H1 (cell line): ENCODE measurements at regions not wholly inside any gene's neighbourhood (a gene's known extent, or its start where the extent isn't known, plus 50 kb on each side); places are given as distances from the start of the nearest gene placed in this dataset.

ENCODE experiments used
- EGR1 ChIP-seq: IDR thresholded peaks from 2 replicates; pipeline ENCODE4 v1.6.1; 2011; ENCODE audit warnings: low read depth, low read length, borderline replicate concordance
- MAFK ChIP-seq: IDR thresholded peaks from 2 replicates; pipeline ENCODE4 v1.6.1; 2012; ENCODE audit warnings: low read depth, mild to moderate bottlenecking, improper control_type of control experiment, low read length
- NRF1 ChIP-seq: IDR thresholded peaks from 2 replicates; pipeline ENCODE4 v1.6.1; 2011; ENCODE audit warnings: mild to moderate bottlenecking, low read depth, low read length, improper control_type of control experiment
- POLR2A ChIP-seq, 2 experiments: IDR thresholded peaks; 1 replicate in 1 of 2; 2 replicates in 1 of 2; pipeline ENCODE4 v1.6.1; 2011; ENCODE audit warnings: low read depth in 2 of 2, low read length in 2 of 2, mild to moderate bottlenecking in 2 of 2; ENCODE audit errors: control extremely low read depth in 1 of 2
- RNF2 ChIP-seq: fragments of 200-900, 300-1000 bp; sonication (generic); IDR thresholded peaks from 2 replicates; pipeline ENCODE4 v1.7.1; 2016; ENCODE audit warnings: borderline replicate concordance, low read depth, mild to moderate bottlenecking, antibody characterized with exemption, low read length; ENCODE audit not compliant: poor library complexity, severe bottlenecking; ENCODE audit errors: missing control alignments
- SRF ChIP-seq: IDR thresholded peaks from 2 replicates; pipeline ENCODE4 v1.6.1; 2011; ENCODE audit warnings: mild to moderate bottlenecking, low read depth, low read length, moderate library complexity
- TCF12 ChIP-seq: IDR thresholded peaks from 2 replicates; pipeline ENCODE4 v1.6.1; 2011; ENCODE audit warnings: low read depth, mild to moderate bottlenecking, low read length
- TEAD4 ChIP-seq: IDR thresholded peaks from 2 replicates; pipeline ENCODE4 v1.6.1; 2012; ENCODE audit warnings: low read depth, low read length, inconsistent platforms, mixed read lengths
- TF ChIP-seq, protein P1 (sequence below), 3 experiments: IDR thresholded peaks; 1 replicate in 2 of 3; 2 replicates in 1 of 3; pipeline versions ENCODE4 v1.5.1 to v1.6.1; 2011; ENCODE audit warnings: low read length in 3 of 3, mild to moderate bottlenecking in 3 of 3, inconsistent platforms in 2 of 3, low read depth in 1 of 3, moderate library complexity in 1 of 3; ENCODE audit not compliant: insufficient read depth in 1 of 3; ENCODE audit errors: control extremely low read depth in 1 of 3
- TF ChIP-seq, protein P2 (sequence below): IDR thresholded peaks from 2 replicates; pipeline ENCODE4 v1.6.1; 2012; ENCODE audit warnings: inconsistent platforms

- TF ChIP-seq EGR1, result no peak
- no peak for TF ChIP-seq TEAD4
- TF ChIP-seq, protein P1, sequence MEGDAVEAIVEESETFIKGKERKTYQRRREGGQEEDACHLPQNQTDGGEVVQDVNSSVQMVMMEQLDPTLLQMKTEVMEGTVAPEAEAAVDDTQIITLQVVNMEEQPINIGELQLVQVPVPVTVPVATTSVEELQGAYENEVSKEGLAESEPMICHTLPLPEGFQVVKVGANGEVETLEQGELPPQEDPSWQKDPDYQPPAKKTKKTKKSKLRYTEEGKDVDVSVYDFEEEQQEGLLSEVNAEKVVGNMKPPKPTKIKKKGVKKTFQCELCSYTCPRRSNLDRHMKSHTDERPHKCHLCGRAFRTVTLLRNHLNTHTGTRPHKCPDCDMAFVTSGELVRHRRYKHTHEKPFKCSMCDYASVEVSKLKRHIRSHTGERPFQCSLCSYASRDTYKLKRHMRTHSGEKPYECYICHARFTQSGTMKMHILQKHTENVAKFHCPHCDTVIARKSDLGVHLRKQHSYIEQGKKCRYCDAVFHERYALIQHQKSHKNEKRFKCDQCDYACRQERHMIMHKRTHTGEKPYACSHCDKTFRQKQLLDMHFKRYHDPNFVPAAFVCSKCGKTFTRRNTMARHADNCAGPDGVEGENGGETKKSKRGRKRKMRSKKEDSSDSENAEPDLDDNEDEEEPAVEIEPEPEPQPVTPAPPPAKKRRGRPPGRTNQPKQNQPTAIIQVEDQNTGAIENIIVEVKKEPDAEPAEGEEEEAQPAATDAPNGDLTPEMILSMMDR (IDR thresholded peaks at IDR 0.05; ENCODE audit: control extremely low read depth in 1 of 3, insufficient read depth in 1 of 3, low read depth in 1 of 3, low read length in 3 of 3), result no peak
- TF ChIP-seq TCF12, result no peak
- no peak for TF ChIP-seq RNF2
- no peak for TF ChIP-seq POLR2A (IDR thresholded peaks at IDR 0.05; ENCODE audit: control extremely low read depth in 1 of 2, low read depth in 2 of 2, low read length in 2 of 2)
- no peak for TF ChIP-seq SRF
- no peak for TF ChIP-seq NRF1
- TF ChIP-seq, protein P2, sequence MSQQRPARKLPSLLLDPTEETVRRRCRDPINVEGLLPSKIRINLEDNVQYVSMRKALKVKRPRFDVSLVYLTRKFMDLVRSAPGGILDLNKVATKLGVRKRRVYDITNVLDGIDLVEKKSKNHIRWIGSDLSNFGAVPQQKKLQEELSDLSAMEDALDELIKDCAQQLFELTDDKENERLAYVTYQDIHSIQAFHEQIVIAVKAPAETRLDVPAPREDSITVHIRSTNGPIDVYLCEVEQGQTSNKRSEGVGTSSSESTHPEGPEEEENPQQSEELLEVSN, result no peak
- TF ChIP-seq MAFK, result no peak
These were observed 389.7 kb downstream of the RASEF start for GRCh38 chr9:82673201-82673600.
